Right cardiac atrium (tissue), 5 donors: ENCODE measurements at regions not wholly inside any gene's neighbourhood (a gene's known extent, or its start where the extent isn't known, plus 50 kb on each side); places are given as distances from the start of the nearest gene placed in this dataset.

Experiments
- ATAC-seq, 2 donors: fragments of 200-7000 bp; cut with Tn5 transposase; one replicate each; pipeline versions ENCODE4 v1.8.0 to v1.9.1; 2020; ENCODE audit warnings: moderate library complexity in 2 of 2, mild to moderate bottlenecking in 1 of 2
- DNase-seq, 3 donors: peaks; one replicate each; pipeline ENCODE4 v3.0.0-alpha.2; 2020
- H3K27ac ChIP-seq: one replicate; pipeline ENCODE4 v1.5.1; 2013; ENCODE audit warnings: mild to moderate bottlenecking, low read length, control low read depth, moderate library complexity
- H3K27me3 ChIP-seq: one replicate; pipeline ENCODE4 v1.6.1; 2013; ENCODE audit not compliant: control insufficient read depth, insufficient read depth
- H3K4me1 ChIP-seq: one replicate; pipeline ENCODE4 v1.6.1; 2013; ENCODE audit warnings: low read length; ENCODE audit not compliant: control insufficient read depth, insufficient read depth
- H3K4me3 ChIP-seq: one replicate; pipeline ENCODE4 v1.5.1; 2013; ENCODE audit warnings: low read length, control low read depth
- H3K9me3 ChIP-seq: one replicate; pipeline ENCODE4 v1.6.1; 2013; ENCODE audit warnings: low read length; ENCODE audit not compliant: control insufficient read depth
- WGBS: extraction: QIAGEN DNeasy Blood & Tissue Kit; methylation state at CpG from one replicate; pipeline ENCODE4 v1.1.7; 2013; 5-methylcytosine and 5-hydroxymethylcytosine counted together
- intact Hi-C, 4 donors: fragments of 100-400 bp; cut with DNase I; formaldehyde crosslinking; loops; one replicate each; pipeline versions ENCODE4 v1.11.0 to v1.14.0; 2022 to 2023
- donor health status: healthy with polysubstance abuse.
- donor health status: DM: no; HTN: yes; CAD: no.
- donor health status: DM: no; HTN: no; CAD: no.
- donor health status: DM: no; HTN: yes; CAD: no; lungs with severe emphysema.
- donor health status: DM: yes; HTN: yes; CAD: no.

DNA sequence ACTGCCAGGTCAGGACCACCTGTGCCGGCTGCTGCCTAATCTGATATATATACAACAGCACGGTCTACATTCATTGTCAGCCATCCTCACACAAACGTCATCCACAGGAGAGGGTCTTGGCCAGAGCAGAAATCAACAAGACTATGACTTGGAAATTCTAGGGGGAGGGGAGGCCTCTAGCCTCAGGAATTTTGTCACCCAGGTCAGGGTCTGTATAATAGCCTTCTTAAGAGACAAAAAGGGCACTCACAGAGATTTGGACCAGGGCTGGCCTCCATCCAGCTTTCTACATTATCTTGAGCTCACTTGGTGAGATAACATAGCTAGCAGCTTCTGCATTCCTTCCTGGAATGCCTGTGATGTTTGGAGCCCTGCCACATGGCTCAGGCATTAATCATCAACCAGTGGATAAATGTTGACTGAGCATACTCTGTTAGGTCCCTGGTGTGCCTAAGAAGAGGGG, 50.4 kb upstream of the CTIF start:
- intact Hi-C loops: no loop called here
- peak overlapping the region; percentile 17 for H3K27ac ChIP-seq
- WGBS: 18% methylated on average over 3 of the region's 3 CpGs
- H3K4me3 ChIP-seq: no peak overlapping the region
- ATAC-seq (peak; percentile 94 to 97), DNase-seq (peak; percentile 90 to 94 (median 90))
- no peaks in the 10 kb centered on the region for H3K9me3 ChIP-seq
- H3K27me3 ChIP-seq: no peaks in the 10 kb centered on the region
- peaks cover 12% of the 10 kb centered on the region for H3K4me1 ChIP-seq

DNA sequence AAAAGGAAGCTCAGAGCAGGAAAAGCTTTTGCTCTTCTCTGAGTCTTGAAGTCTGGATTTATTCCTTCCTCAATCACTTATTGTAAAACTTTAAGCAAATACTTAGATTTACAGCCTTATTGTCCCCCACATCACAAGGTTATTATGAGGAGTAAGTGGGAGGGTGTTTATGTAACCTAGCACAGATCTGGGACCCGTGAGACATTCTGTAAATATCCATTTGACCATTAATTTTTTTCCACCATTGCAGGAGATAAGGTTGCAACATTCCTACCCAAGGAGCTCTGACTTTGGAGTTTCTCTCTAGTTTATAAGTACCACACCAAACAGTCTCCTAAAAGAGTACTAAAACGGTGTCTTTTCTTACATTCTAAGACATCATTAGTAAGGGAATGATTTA, 52.1 kb upstream of the CTIF start:
- intact Hi-C loops: no loop called here
- no peaks in the 10 kb centered on the region for H3K27me3 ChIP-seq
- no peak overlapping the region for H3K4me3 ChIP-seq
- H3K4me1 ChIP-seq: peaks cover 10% of the 10 kb centered on the region
- 42% methylated on average over 2 of the region's 2 CpGs for WGBS
- DNase-seq (no peak), ATAC-seq (no peak)
- H3K9me3 ChIP-seq: no peaks in the 10 kb centered on the region
- H3K27ac ChIP-seq: no peak overlapping the region

DNA sequence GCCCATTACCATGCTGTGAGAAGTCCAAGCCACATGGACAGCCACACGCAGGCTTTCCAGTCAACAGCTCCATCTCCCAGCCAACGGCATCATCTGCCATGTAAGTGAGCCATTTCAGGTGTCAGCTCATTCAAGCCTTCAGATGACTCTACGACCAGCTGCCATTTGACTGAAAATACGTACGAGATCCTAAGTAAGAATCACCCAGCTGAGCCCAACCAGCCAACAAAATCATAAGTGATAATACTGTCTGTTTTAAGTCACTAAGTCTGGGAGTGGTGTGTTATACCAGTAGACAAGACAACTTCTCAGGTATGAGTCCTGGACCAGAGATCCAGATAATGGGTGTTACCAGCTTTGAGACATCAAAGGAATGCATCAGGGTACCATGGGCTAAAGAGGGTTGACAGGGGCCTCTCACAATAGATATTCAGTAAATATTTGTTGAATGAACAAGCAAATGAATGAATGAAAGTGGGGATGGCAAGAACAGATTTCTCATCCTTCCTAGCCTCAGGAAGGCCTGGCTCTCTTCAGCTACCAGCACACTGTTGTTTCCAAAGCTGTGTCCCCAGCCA, 52.9 kb upstream of the CTIF start:
- no peak overlapping the region for H3K27ac ChIP-seq
- H3K4me3 ChIP-seq: no peak overlapping the region
- H3K27me3 ChIP-seq: no peaks in the 10 kb centered on the region
- intact Hi-C loops: no loop called here
- no peak for ATAC-seq
- DNase-seq: no peak
- 77% methylated on average over 5 of the region's 5 CpGs for WGBS
- H3K4me1 ChIP-seq: peaks cover 10% of the 10 kb centered on the region
- no peaks in the 10 kb centered on the region for H3K9me3 ChIP-seq

DNA sequence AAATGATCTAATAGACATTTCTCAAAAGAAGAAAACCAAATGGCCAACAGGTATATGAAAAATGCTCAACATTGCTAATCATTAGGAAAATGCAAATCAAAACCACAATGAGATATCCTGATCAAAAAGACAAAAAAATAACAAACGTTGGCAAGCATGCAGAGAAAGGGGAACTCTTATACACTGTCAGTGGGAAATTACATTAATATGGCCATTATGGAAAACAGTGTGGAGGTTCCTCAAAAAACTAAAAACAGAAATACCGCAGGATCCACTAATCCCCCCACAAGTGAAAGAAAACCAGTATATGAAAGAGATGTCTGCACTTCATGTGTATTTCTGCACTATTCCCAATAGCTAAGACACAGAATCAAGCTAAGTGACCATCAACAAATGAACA, 57.7 kb upstream of the CTIF start:
- intact Hi-C loops: no loop called here
- no peaks in the 10 kb centered on the region for H3K4me1 ChIP-seq
- no peak for ATAC-seq
- H3K4me3 ChIP-seq: no peak overlapping the region
- H3K9me3 ChIP-seq: no peaks in the 10 kb centered on the region
- DNase-seq: no peak
- 80% methylated on average over 2 of the region's 2 CpGs for WGBS
- no peak overlapping the region for H3K27ac ChIP-seq
- no peaks in the 10 kb centered on the region for H3K27me3 ChIP-seq

DNA sequence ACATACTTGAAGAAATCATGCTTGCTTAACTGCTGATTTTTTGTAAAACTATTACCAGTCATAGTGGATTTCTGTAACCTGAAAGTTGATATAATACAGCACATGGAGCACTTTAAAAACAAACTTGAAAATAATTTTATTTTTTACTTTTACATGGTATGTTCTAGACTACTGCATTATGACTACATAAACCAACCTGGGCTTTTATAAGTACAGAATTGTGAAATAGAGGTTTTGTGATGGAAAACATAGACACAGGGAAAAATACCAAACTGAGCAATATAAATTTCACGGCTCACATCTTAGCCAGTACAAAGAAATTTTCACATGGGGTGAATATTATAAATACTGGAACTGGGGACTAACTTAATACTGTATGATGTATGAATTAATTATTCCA, 59.3 kb upstream of the CTIF start:
- no peaks in the 10 kb centered on the region for H3K9me3 ChIP-seq
- no peak overlapping the region for H3K27ac ChIP-seq
- intact Hi-C loops: loop anchor here (2.0 to 10.0 kb wide), 4 partner anchors 45 to 183 kb away; partner anchors contain the start of gene CTIF (in 1 of the 4)
- no peaks in the 10 kb centered on the region for H3K4me1 ChIP-seq
- ATAC-seq: no peak
- no peaks in the 10 kb centered on the region for H3K27me3 ChIP-seq
- no peak overlapping the region for H3K4me3 ChIP-seq
- no peak for DNase-seq
- 91% methylated on average over 1 of the region's 1 CpG for whole genome bisulfite sequencing

DNA sequence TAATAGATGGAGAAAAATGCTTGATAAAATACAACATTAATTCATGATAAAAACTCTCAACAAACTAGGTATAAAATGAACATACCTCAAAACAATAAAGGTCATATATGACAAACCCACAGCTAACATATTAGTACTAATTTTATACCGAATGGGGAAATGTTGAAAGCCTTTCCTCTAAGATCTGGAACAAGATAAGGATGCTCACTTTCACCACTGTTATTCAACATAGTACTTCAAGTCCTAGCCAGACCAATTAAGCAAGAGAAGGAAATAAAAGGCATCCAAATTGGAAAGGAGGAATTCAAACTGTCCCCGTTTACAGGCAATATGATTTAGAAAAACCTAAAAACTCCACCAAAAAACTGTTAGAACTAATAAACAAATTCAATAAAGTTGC, 61.5 kb upstream of the CTIF start:
- H3K27ac ChIP-seq: no peak overlapping the region
- H3K4me3 ChIP-seq: no peak overlapping the region
- H3K9me3 ChIP-seq: no peaks in the 10 kb centered on the region
- 67% methylated on average over 2 of the region's 2 CpGs for WGBS
- no peak for DNase-seq
- intact Hi-C loops: loop anchor here (1.0 to 10.0 kb wide), 5 partner anchors 47 to 187 kb away; partner anchors contain the start of gene CTIF (in 1 of the 4)
- ATAC-seq: no peak
- H3K4me1 ChIP-seq: no peaks in the 10 kb centered on the region
- H3K27me3 ChIP-seq: no peaks in the 10 kb centered on the region

DNA sequence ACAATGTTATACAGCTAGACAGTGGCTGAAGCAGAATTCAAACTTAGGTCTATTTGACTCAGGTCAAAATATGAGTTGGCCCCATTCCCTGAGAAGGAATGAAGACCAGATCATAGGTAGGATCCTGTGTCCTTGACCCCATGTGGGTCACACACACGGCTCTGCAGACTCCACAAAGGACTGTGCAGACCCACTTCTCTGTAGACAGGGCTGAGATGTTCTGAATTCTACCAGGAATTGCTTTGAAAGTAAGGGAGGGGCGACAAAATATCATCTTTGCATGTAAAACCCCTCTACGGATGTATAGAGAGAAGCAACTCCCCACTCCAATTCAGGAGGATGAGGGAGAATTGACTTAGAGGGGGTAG, 62.3 kb upstream of the CTIF start:
- H3K9me3 ChIP-seq: no peaks in the 10 kb centered on the region
- H3K27ac ChIP-seq: no peak overlapping the region
- intact Hi-C loops: loop anchor here (2.0 to 10.0 kb wide), 4 partner anchors 48 to 188 kb away; partner anchors contain the start of gene CTIF (in 1 of the 4)
- no peak for DNase-seq
- no peak for ATAC-seq
- H3K27me3 ChIP-seq: no peaks in the 10 kb centered on the region
- no peaks in the 10 kb centered on the region for H3K4me1 ChIP-seq
- H3K4me3 ChIP-seq: no peak overlapping the region
- WGBS: 97% methylated on average over 3 of the region's 3 CpGs

DNA sequence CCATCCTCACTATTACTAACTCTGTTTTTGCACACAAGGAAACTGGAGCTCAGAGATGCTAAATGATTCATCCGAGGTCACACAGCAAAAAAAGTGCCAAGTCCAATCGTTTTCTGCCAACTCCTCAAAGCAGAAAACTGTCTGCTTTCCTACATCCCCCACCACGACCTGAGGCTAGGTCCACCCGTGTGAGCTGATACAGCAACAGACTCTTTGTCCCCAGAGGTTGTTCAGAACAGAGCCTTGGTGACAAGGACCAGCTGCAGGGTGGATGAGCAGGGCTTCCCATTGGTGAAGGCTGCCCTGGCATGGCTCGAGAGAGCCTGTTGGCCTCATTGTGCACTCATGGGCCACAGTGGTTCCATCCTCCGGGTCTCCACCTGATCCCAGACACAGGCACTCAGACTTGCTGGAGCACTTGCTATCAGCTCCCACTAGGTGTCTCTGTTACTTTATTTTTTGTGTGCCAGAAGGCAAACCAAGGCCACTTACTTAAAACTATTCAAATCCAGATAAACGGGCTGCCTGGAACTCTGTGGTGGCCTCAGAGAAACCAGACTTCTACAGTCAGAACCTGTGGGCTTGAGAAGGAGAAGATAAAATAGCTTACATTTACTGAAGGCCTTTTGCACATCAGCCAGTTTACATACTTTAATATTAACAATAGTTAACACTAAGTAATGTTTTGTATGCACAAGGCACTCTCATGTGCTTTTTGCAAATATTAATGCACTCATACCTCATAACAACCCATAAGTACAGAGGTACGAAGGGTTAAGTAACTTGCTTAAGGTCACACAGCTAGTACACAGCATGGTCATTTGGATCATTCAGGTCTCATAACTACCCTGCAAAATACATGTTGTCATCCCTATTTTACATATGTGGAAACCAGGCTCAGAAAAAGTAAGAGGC, 62.9 kb upstream of the CTIF start:
- H3K27me3 ChIP-seq: no peaks in the 10 kb centered on the region
- 33% methylated on average over 8 of the region's 8 CpGs for WGBS
- ATAC-seq: peak; percentile 86 to 91
- peak in 2 of 3 donors; percentile 22 to 65 for DNase-seq
- intact Hi-C loops: loop anchor here (2.0 to 10.0 kb wide), 4 partner anchors 49 to 189 kb away; partner anchors contain the start of gene CTIF (in 1 of the 4)
- H3K27ac ChIP-seq: no peak overlapping the region
- no peaks in the 10 kb centered on the region for H3K9me3 ChIP-seq
- no peaks in the 10 kb centered on the region for H3K4me1 ChIP-seq
- H3K4me3 ChIP-seq: no peak overlapping the region

DNA sequence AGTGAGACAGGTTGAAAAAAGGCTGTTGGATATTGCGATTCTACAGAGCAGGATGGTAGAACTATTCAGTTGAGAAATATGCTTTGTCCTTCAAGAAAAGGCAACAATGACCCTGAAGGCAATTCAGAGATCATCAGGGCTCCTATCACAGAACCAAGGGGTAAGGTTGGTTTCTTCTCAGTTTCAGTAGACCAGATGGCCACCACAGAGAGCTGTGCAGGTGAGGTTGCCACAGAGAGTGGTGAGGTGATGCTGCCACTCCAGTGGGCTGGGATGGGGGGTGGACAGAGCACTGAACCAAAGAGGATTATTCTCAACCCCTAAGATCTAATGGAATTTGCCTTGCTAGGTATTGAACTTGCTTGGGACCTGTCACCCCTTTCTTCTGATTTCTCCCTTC, 64.6 kb upstream of the ZBTB7C start:
- no peak for DNase-seq
- Histone ChIP-seq H3K4me1 (no peaks in the 10 kb centered on the region), H3K4me3 (no peak overlapping the region), H3K9me3 (no peaks in the 10 kb centered on the region), H3K27me3 (no peaks in the 10 kb centered on the region), H3K27ac (no peak overlapping the region)
- intact Hi-C loops: loop anchor here in 2 of 4 donors (10.0 kb wide), 2 partner anchors 51 to 61 kb away; partner anchors contain the start of gene CTIF (in 1 of the 2)
- 97% methylated on average over 1 of the region's 1 CpG for WGBS
- no peak for ATAC-seq

DNA sequence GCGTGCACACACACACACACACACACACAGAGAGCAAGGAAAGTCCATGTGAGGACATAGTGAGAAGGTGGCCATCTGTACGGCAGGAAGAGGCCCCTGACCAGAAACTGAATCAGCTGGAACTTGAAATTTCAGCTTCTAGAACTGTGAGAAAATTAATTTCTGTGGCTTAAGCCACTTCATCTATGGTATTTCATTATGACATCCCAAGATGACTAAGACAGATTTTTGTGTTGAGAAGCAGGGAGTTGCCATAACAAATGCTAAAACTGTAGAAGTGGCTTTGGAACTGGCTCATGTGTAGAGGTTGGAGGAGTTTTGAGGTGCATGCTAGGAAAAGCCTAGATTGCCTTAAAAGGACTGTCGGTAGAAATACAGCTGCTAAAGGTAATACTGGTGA, 63.4 kb upstream of the ZBTB7C start:
- intact Hi-C loops: loop anchor here in 2 of 4 donors (10.0 kb wide), 2 partner anchors 52 to 62 kb away; partner anchors contain the start of gene CTIF (in 1 of the 2)
- H3K27ac ChIP-seq: no peak overlapping the region
- no peaks in the 10 kb centered on the region for H3K27me3 ChIP-seq
- WGBS: 64% methylated on average over 3 of the region's 3 CpGs
- H3K9me3 ChIP-seq: no peaks in the 10 kb centered on the region
- DNase-seq (no peak), ATAC-seq (no peak)
- no peaks in the 10 kb centered on the region for H3K4me1 ChIP-seq
- H3K4me3 ChIP-seq: no peak overlapping the region
